H1 (cell line): ENCODE measurements at regions not wholly inside any gene's neighbourhood (a gene's known extent, or its start where the extent isn't known, plus 50 kb on each side); places are given as distances from the start of the nearest gene placed in this dataset.

ENCODE experiments used
- KDM5A ChIP-seq: fragments of 200-600 bp; IDR thresholded peaks from 2 replicates; pipeline ENCODE4 v1.7.1; 2012; ENCODE audit warnings: mild to moderate bottlenecking, low read length, inconsistent platforms, mixed read lengths
- PHF8 ChIP-seq: fragments of 200-600 bp; sonication (generic); conservative IDR thresholded peaks from 2 replicates; pipeline ENCODE4 v1.7.1; 2012; ENCODE audit warnings: low read depth, mild to moderate bottlenecking, inconsistent platforms, low read length, moderate library complexity
- POLR2A ChIP-seq, 2 experiments: IDR thresholded peaks; 1 replicate in 1 of 2; 2 replicates in 1 of 2; pipeline ENCODE4 v1.6.1; 2011; ENCODE audit warnings: low read depth in 2 of 2, low read length in 2 of 2, mild to moderate bottlenecking in 2 of 2; ENCODE audit errors: control extremely low read depth in 1 of 2
- SIN3A ChIP-seq, 2 experiments: IDR thresholded peaks in 1 of 2; conservative IDR thresholded peaks in 1 of 2; 2 replicates each; pipeline ENCODE4 v1.6.1; 2011 to 2012; ENCODE audit warnings: low read length in 2 of 2, improper control_type of control experiment in 1 of 2, low read depth in 1 of 2, mild to moderate bottlenecking in 1 of 2
- SP1 ChIP-seq: IDR thresholded peaks from 2 replicates; pipeline ENCODE4 v1.6.1; 2011; ENCODE audit warnings: low read depth, low read length
- TAF1 ChIP-seq: IDR thresholded peaks from 2 replicates; pipeline ENCODE4 v1.6.1; 2011; ENCODE audit warnings: mild to moderate bottlenecking, low read depth, low read length
- TF ChIP-seq, protein P1 (sequence below), 3 experiments: IDR thresholded peaks; 1 replicate in 2 of 3; 2 replicates in 1 of 3; pipeline versions ENCODE4 v1.5.1 to v1.6.1; 2011; ENCODE audit warnings: low read length in 3 of 3, mild to moderate bottlenecking in 3 of 3, inconsistent platforms in 2 of 3, low read depth in 1 of 3, moderate library complexity in 1 of 3; ENCODE audit not compliant: insufficient read depth in 1 of 3; ENCODE audit errors: control extremely low read depth in 1 of 3
- TF ChIP-seq, protein P2 (sequence below): IDR thresholded peaks from 2 replicates; pipeline ENCODE4 v1.6.1; 2012; ENCODE audit warnings: inconsistent platforms

DNA sequence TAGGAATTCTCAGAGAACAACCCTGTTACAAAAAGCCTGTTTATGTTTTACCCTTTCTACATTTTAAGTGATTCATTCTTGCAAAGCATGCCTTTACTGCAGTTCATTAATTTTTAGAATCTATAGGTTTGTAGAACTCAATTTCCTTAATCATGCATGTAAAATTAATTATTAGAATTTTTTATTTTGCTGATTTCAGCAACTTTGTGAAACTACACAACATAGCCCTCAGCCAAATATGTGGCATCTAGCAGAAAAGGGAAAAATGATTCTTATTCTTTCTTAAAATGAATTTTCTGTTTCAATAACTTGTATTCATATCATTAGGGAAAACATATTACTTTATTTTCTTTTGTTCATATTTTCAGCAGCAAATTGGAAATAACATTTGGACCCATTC, 392.9 kb upstream of the PFKP start:
- TF ChIP-seq SP1 (no peak), POLR2A (IDR thresholded peaks at IDR 0.05; ENCODE audit: control extremely low read depth in 1 of 2, low read depth in 2 of 2, low read length in 2 of 2) (no peak), SIN3A (conservative IDR thresholded peaks at IDR 0.05 in 1 of 2, IDR thresholded peaks at IDR 0.05 in 1 of 2; ENCODE audit: low read depth in 1 of 2, low read length in 2 of 2) (no peak), TAF1 (no peak), KDM5A (no peak), PHF8 (no peak)
- TF ChIP-seq, protein P1, sequence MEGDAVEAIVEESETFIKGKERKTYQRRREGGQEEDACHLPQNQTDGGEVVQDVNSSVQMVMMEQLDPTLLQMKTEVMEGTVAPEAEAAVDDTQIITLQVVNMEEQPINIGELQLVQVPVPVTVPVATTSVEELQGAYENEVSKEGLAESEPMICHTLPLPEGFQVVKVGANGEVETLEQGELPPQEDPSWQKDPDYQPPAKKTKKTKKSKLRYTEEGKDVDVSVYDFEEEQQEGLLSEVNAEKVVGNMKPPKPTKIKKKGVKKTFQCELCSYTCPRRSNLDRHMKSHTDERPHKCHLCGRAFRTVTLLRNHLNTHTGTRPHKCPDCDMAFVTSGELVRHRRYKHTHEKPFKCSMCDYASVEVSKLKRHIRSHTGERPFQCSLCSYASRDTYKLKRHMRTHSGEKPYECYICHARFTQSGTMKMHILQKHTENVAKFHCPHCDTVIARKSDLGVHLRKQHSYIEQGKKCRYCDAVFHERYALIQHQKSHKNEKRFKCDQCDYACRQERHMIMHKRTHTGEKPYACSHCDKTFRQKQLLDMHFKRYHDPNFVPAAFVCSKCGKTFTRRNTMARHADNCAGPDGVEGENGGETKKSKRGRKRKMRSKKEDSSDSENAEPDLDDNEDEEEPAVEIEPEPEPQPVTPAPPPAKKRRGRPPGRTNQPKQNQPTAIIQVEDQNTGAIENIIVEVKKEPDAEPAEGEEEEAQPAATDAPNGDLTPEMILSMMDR (IDR thresholded peaks at IDR 0.05; ENCODE audit: control extremely low read depth in 1 of 3, insufficient read depth in 1 of 3, low read depth in 1 of 3, low read length in 3 of 3): no peak
- TF ChIP-seq, protein P2, sequence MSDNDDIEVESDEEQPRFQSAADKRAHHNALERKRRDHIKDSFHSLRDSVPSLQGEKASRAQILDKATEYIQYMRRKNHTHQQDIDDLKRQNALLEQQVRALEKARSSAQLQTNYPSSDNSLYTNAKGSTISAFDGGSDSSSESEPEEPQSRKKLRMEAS: no peak
